Endothelial cell (in vitro differentiated cells): ENCODE measurements at regions not wholly inside any gene's neighbourhood (a gene's known extent, or its start where the extent isn't known, plus 50 kb on each side); places are given as distances from the start of the nearest gene placed in this dataset.

Source experiments
- DNase-seq: peaks from one replicate; pipeline ENCODE4 v3.0.0; 2021; ENCODE audit warnings: low spot score
- H3K27ac Mint-ChIP-seq: one replicate; pipeline ENCODE4 v1.8.0; 2021; ENCODE audit warnings: mixed read lengths, inconsistent platforms; ENCODE audit not compliant: unreplicated experiment
- H3K27me3 Mint-ChIP-seq: one replicate; pipeline ENCODE4 v1.8.0; 2021; ENCODE audit warnings: mild to moderate bottlenecking, moderate library complexity, mixed read lengths, inconsistent platforms; ENCODE audit not compliant: unreplicated experiment
- H3K36me3 Mint-ChIP-seq: one replicate; pipeline ENCODE4 v1.8.0; 2021; ENCODE audit warnings: mild to moderate bottlenecking, low read depth, mixed read lengths, inconsistent platforms; ENCODE audit not compliant: unreplicated experiment
- H3K4me1 Mint-ChIP-seq: one replicate; pipeline ENCODE4 v1.8.0; 2021; ENCODE audit warnings: mild to moderate bottlenecking, mixed read lengths, inconsistent platforms; ENCODE audit not compliant: unreplicated experiment
- H3K4me3 Mint-ChIP-seq: one replicate; pipeline ENCODE4 v1.8.0; 2021; ENCODE audit warnings: mild to moderate bottlenecking, mixed read lengths, inconsistent platforms; ENCODE audit not compliant: unreplicated experiment
- H3K9me3 Mint-ChIP-seq: one replicate; pipeline ENCODE4 v1.8.0; 2021; ENCODE audit warnings: mixed read lengths, inconsistent platforms; ENCODE audit not compliant: unreplicated experiment
- TF ChIP-seq, protein P1 (sequence below): fragments of 200-600 bp; sonication (generic); IDR thresholded peaks from one replicate; pipeline ENCODE4 v1.5.0; 2021; ENCODE audit warnings: antibody characterized with exemption; ENCODE audit not compliant: unreplicated experiment

DNA sequence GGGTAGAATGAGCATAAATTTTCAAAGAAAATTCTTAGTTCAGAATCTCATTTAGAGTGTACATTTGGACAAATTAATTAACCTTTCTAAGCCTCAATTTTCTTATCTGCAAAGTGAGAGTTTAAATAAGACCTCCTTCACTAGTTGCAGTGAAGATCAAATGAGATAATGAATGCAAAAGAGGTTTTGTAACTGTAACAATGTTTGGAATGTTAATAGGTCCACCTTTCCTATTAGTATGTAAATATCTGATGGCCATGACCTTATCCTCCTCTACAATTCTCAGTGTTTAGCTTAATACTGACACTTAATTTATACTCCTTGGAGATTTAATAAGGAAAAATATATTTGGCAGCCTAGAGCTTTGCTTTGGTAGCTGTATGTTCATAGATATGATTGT lies 138.8 kb downstream of the GABRG1 start:
- Mint-ChIP-seq H3K27me3 (no peaks in the 10 kb centered on the region), H3K27ac (no peak overlapping the region), H3K36me3 (no peaks in the 10 kb centered on the region), H3K4me1 (no peaks in the 10 kb centered on the region), H3K4me3 (no peak overlapping the region), H3K9me3 (peaks cover 4% of the 10 kb centered on the region)
- TF ChIP-seq, protein P1, sequence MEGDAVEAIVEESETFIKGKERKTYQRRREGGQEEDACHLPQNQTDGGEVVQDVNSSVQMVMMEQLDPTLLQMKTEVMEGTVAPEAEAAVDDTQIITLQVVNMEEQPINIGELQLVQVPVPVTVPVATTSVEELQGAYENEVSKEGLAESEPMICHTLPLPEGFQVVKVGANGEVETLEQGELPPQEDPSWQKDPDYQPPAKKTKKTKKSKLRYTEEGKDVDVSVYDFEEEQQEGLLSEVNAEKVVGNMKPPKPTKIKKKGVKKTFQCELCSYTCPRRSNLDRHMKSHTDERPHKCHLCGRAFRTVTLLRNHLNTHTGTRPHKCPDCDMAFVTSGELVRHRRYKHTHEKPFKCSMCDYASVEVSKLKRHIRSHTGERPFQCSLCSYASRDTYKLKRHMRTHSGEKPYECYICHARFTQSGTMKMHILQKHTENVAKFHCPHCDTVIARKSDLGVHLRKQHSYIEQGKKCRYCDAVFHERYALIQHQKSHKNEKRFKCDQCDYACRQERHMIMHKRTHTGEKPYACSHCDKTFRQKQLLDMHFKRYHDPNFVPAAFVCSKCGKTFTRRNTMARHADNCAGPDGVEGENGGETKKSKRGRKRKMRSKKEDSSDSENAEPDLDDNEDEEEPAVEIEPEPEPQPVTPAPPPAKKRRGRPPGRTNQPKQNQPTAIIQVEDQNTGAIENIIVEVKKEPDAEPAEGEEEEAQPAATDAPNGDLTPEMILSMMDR: no peak
- DNase-seq: no peak

DNA sequence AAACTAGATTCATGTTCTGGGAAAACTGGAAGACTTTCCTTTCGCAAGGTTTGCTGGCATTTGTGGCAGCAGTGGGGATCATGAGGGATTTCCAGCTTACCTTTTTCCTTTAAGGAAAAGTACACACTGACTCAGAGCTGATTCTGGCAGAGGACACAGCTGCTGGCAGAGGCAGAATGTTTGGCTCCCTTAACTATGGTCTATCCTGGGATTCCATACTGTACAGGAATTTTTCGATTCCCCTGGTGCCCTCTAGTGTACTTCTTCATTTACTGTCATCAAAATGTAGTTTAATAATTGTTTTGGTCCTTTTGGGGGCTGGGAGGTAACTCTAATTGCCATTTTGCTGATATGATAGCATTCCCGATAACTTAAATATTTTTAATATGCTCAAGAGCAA lies 152.7 kb downstream of the GABRG1 start:
- Mint-ChIP-seq H3K9me3 (peaks cover 9% of the 10 kb centered on the region), H3K4me1 (no peaks in the 10 kb centered on the region)

DNA sequence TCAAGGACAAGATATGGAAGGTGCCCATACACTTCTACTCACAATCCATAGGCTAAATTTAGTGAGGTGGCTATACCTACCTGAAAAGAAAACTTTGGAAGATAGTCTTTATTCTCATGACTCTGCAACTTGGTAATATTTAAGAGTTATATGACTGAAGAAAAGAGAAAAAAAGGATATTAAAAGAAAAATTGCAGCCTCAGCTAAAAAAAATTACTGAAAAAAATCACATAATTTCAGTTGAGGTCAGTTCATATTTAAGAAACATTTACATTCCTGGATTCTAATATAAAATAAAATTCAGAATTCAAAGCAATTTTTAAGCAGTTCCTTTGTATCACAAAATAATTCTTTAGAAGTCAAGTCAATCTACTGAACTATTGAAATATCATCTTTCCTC lies 166.5 kb downstream of the GABRG1 start:
- no peak for DNase-seq
- Mint-ChIP-seq H3K27ac (no peak overlapping the region), H3K4me1 (no peaks in the 10 kb centered on the region), H3K27me3 (no peaks in the 10 kb centered on the region), H3K36me3 (no peaks in the 10 kb centered on the region), H3K9me3 (peaks cover under 1% of the 10 kb centered on the region), H3K4me3 (no peak overlapping the region)
- TF ChIP-seq, protein P1: no peak

More for the DNA sequence above, 152.7 kb downstream of the GABRG1 start:
- Mint-ChIP-seq H3K4me3 (no peak overlapping the region), H3K36me3 (peaks cover 5% of the 10 kb centered on the region), H3K27ac (no peak overlapping the region), H3K27me3 (peaks cover 1% of the 10 kb centered on the region)
- TF ChIP-seq, protein P1: no peak
- no peak for DNase-seq

DNA sequence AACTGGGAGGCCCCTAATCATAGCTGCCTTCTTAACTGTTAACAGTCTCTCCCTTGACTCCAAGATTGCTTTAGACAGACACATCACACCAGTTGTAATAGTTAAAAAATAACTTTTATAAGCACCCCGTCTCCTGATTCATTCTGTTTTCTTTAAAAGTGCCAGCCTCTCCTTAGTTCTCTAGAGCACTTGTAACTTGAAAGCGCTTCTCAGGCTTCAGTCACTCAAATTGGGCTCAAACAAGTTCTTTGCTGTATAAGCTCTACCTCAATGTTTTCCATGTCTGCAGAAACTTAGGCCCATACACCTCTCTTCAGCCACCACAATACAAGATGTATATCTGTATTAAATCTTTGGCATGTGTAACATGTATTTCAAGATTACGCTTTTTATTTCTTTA lies 169.6 kb downstream of the GABRG1 start:
- Mint-ChIP-seq H3K4me1 (no peaks in the 10 kb centered on the region), H3K27me3 (no peaks in the 10 kb centered on the region), H3K27ac (no peak overlapping the region), H3K36me3 (no peaks in the 10 kb centered on the region), H3K4me3 (no peak overlapping the region), H3K9me3 (no peaks in the 10 kb centered on the region)
- TF ChIP-seq, protein P1: no peak
- no peak for DNase-seq

DNA sequence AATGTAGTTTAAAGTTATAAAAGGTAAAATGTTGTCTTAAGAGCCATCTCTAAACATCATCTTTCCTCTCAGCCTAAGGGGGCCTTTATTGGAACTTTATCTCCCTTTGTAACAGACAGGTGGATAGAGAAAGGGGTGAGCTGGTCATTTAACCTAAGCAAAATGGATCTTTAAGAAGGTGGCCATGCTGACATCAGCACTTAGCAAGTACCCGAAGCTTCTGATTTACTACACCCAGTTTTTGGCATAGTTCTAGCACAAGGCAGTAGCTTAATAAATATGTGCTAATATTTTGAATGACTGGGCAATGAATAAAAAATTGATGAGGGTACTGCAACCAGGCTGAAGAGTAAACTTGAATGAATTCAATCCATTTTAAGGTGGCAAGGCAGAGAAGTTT lies 172.7 kb downstream of the GABRG1 start:
- Mint-ChIP-seq H3K9me3 (no peaks in the 10 kb centered on the region), H3K36me3 (no peaks in the 10 kb centered on the region), H3K4me1 (no peaks in the 10 kb centered on the region), H3K27ac (no peak overlapping the region), H3K4me3 (no peak overlapping the region), H3K27me3 (no peaks in the 10 kb centered on the region)
- no peak for DNase-seq
- TF ChIP-seq, protein P1: no peak
